ENCODE measurements at regions not wholly inside any gene's neighbourhood (a gene's known extent, or its start where the extent isn't known, plus 50 kb on each side); places are given as distances from the start of the nearest gene placed in this dataset.

DNA sequence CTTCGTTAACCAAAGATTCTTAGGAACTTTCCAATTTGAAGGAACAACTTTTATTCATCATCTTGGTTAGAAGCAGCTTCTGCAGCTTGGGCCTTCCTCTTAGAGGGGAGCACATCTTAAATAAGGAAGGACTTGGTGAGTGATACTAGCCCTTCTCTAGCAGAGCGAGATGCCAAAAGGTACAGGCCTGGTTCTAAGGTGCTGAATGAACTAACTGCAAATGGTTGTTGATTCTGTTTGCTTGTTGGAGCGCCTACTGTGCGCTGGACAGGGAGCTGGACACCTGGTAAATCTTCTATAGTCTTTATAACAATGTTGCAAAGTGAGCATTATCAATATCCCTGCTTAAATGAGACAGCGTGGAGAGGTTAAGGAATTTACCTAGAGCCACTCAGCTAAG, 127.1 kb downstream of the MYCN start:
- TF ChIP-seq CTCF (IDR thresholded peaks at IDR 0.05; ENCODE audit: low read length) (no peak), EZH2 (IDR thresholded peaks at IDR 0.05; ENCODE audit: borderline replicate concordance, low read length) (no peak)
